Body of pancreas (tissue), 4 donors: ENCODE measurements at regions not wholly inside any gene's neighbourhood (a gene's known extent, or its start where the extent isn't known, plus 50 kb on each side); places are given as distances from the start of the nearest gene placed in this dataset.

Experiments used
- ATAC-seq: fragments of 150-250 bp; one replicate; pipeline ENCODE4 v1.9.1; 2016
- DNase-seq, 4 donors: peaks; one replicate each; pipeline ENCODE4 v3.0.0-alpha.2; 2019
- H3K27ac ChIP-seq, 4 donors: fragments of 200-600 bp; sonication (generic); 1 replicate in 3 of 4; 2 replicates in 1 of 4; pipeline versions ENCODE4 v1.5.1 to v1.6.1; 2016 to 2019; ENCODE audit warnings: mild to moderate bottlenecking in 1 of 4, mixed read lengths in 1 of 4, moderate library complexity in 1 of 4
- H3K27me3 ChIP-seq, 2 donors: fragments of 200-600 bp; sonication (generic); one replicate each; pipeline ENCODE4 v1.6.0; 2016; ENCODE audit warnings: mild to moderate bottlenecking in 1 of 2
- H3K36me3 ChIP-seq, 2 donors: fragments of 200-600 bp; sonication (generic); replicated peaks in 1 of 2; 2 replicates each; pipeline ENCODE4 v1.5.1; 2016; ENCODE audit warnings: low read depth in 2 of 2; ENCODE audit not compliant: insufficient read depth in 1 of 2
- H3K4me1 ChIP-seq: fragments of 200-600 bp; sonication (generic); one replicate; pipeline ENCODE4 v1.6.0; 2016
- H3K4me3 ChIP-seq, 2 donors: fragments of 200-600 bp; sonication (generic); 1 replicate in 1 of 2; 2 replicates in 1 of 2; pipeline ENCODE4 v1.5.1; 2016 to 2019
- H3K9me3 ChIP-seq, 3 donors: fragments of 200-600 bp; sonication (generic); 1 replicate in 2 of 3; 2 replicates in 1 of 3; pipeline ENCODE4 v1.5.1; 2016
- CTCF ChIP-seq, 7 experiments: fragments of 450-650 bp in 4 of 7; fragments of 200-600 bp in 3 of 7; sonication (generic) in 3 of 7; IDR thresholded peaks; one replicate each; pipeline ENCODE4 v1.5.1; 2016 to 2019; ENCODE audit warnings: antibody characterized with exemption in 7 of 7
- POLR2A ChIP-seq, 3 donors: fragments of 450-650 bp; IDR thresholded peaks; one replicate each; pipeline ENCODE4 v1.6.1; 2016; ENCODE audit warnings: antibody characterized with exemption in 3 of 3, mild to moderate bottlenecking in 2 of 3
- WGBS, 2 donors: methylation state at CpG; one replicate each; pipeline ENCODE4 v1.1.5; 2017; 5-methylcytosine and 5-hydroxymethylcytosine counted together
- intact Hi-C: fragments of 100-400 bp; cut with DNase I; formaldehyde crosslinking; loops from one replicate; pipeline ENCODE4 v1.15.1; 2023

GRCh38 chr9:73042155-73042554 is 89.3 kb upstream of the ALDH1A1 start:
- 79 to 89% methylated on average over 1 of the region's 1 CpG for WGBS, 2 donors
- Histone ChIP-seq H3K27me3 (no peaks in the 10 kb centered on the region), H3K4me1 (peaks cover 14% of the 10 kb centered on the region), H3K36me3 (no peaks in the 10 kb centered on the region), H3K9me3 (no peaks in the 10 kb centered on the region), H3K4me3 (no peak overlapping the region), H3K27ac (no peak overlapping the region)
- DNase-seq = no peak
- intact Hi-C loops = no loop called here
- TF ChIP-seq CTCF (IDR thresholded peaks at IDR 0.05) (no peak), POLR2A (IDR thresholded peaks at IDR 0.05) (no peak)
- no peak for ATAC-seq

- TF ChIP-seq CTCF (IDR thresholded peaks at IDR 0.05) = no peak
- no peak for TF ChIP-seq POLR2A (IDR thresholded peaks at IDR 0.05)
- intact Hi-C loops = no loop called here
- peak overlapping the region in 1 of 4 donors; percentile 35 for H3K27ac ChIP-seq
- WGBS, 2 donors = 74 to 76% methylated on average over 3 of the region's 3 CpGs
- no peak overlapping the region for H3K4me3 ChIP-seq
- DNase-seq (peak in 3 of 4 donors; percentile 6 to 38 (median 24)), ATAC-seq (peak; percentile 33)
- H3K36me3 ChIP-seq = no peaks in the 10 kb centered on the region
- H3K27me3 ChIP-seq = no peaks in the 10 kb centered on the region
- peaks cover 14% of the 10 kb centered on the region for H3K4me1 ChIP-seq
- H3K9me3 ChIP-seq = no peaks in the 10 kb centered on the region
Measured at GRCh38 chr9:73039271-73040263, 86.7 kb upstream of the ALDH1A1 start.

GRCh38 chr9:73038613-73039012 is 85.8 kb upstream of the ALDH1A1 start:
- 21 to 38% methylated on average over 2 of the region's 2 CpGs for WGBS, 2 donors
- TF ChIP-seq POLR2A (IDR thresholded peaks at IDR 0.05) = no peak
- no peak for TF ChIP-seq CTCF (IDR thresholded peaks at IDR 0.05)
- intact Hi-C loops = no loop called here
- Histone ChIP-seq H3K4me1 (peaks cover 14% of the 10 kb centered on the region), H3K27ac (peak overlapping the region in 1 of 4 donors; percentile 35), H3K27me3 (no peaks in the 10 kb centered on the region), H3K9me3 (no peaks in the 10 kb centered on the region), H3K36me3 (no peaks in the 10 kb centered on the region), H3K4me3 (no peak overlapping the region)
- DNase-seq (peak; percentile 20 to 47 (median 27)), ATAC-seq (peak; percentile 45)

- Histone ChIP-seq H3K9me3 (no peaks in the 10 kb centered on the region), H3K27ac (peak overlapping the region in 1 of 4 donors; percentile 35), H3K27me3 (no peaks in the 10 kb centered on the region), H3K36me3 (no peaks in the 10 kb centered on the region), H3K4me3 (no peak overlapping the region), H3K4me1 (peaks cover 14% of the 10 kb centered on the region)
- TF ChIP-seq CTCF (IDR thresholded peaks at IDR 0.05) (no peak), POLR2A (IDR thresholded peaks at IDR 0.05) (no peak)
- ATAC-seq = peak; percentile 38
- DNase-seq = peak in 1 of 4 donors; percentile 17
- intact Hi-C loops = no loop called here
- 20 to 21% methylated on average over 4 of the region's 4 CpGs for WGBS, 2 donors
Measured at GRCh38 chr9:73038089-73038509, 85.2 kb upstream of the ALDH1A1 start.
